Endodermal cell (in vitro differentiated cells): ENCODE measurements at regions not wholly inside any gene's neighbourhood (a gene's known extent, or its start where the extent isn't known, plus 50 kb on each side); places are given as distances from the start of the nearest gene placed in this dataset.
"Not testable (repeated sequence)": the region's sequence is repeated elsewhere in the genome, so short reads cannot be mapped to it uniquely, and the experiment has no call there.

ENCODE experiments used
- DNase-seq: peaks from one replicate; pipeline ENCODE4 v3.0.0-alpha.2; 2017
- H3K27ac ChIP-seq: 2 replicates; pipeline ENCODE4 v1.5.1; 2013; ENCODE audit warnings: mild to moderate bottlenecking, low read depth, low read length, moderate library complexity
- H3K27me3 ChIP-seq: 2 replicates; pipeline ENCODE4 v1.6.1; 2013; ENCODE audit warnings: mild to moderate bottlenecking, low read length, moderate library complexity; ENCODE audit not compliant: insufficient read depth, control insufficient read depth, poor library complexity, severe bottlenecking
- H3K36me3 ChIP-seq: 2 replicates; pipeline ENCODE4 v1.7.0; 2013; ENCODE audit warnings: mild to moderate bottlenecking, low read length, moderate library complexity; ENCODE audit not compliant: control insufficient read depth, insufficient read depth
- H3K4me1 ChIP-seq: one replicate; pipeline ENCODE4 v1.7.0; 2013; ENCODE audit warnings: low read length; ENCODE audit not compliant: control insufficient read depth, insufficient read depth
- H3K4me3 ChIP-seq: 2 replicates; pipeline ENCODE4 v1.5.1; 2013; ENCODE audit warnings: mild to moderate bottlenecking, low read length, moderate library complexity
- H3K9ac ChIP-seq: 2 replicates; pipeline ENCODE4 v1.6.1; 2013; ENCODE audit warnings: mild to moderate bottlenecking, low read length, moderate library complexity; ENCODE audit not compliant: poor library complexity, severe bottlenecking; ENCODE audit errors: extremely low read depth
- H3K9me3 ChIP-seq: 2 replicates; pipeline ENCODE4 v1.6.1; 2013; ENCODE audit warnings: mild to moderate bottlenecking, low read length, moderate library complexity; ENCODE audit not compliant: control insufficient read depth
- H3K27ac Mint-ChIP-seq: 2 replicates; pipeline ENCODE4 v1.8.0; 2020; ENCODE audit warnings: mixed read lengths
- H3K27me3 Mint-ChIP-seq: 2 replicates; pipeline ENCODE4 v1.8.0; 2021; ENCODE audit warnings: mild to moderate bottlenecking, mixed read lengths; ENCODE audit not compliant: insufficient read depth
- H3K36me3 Mint-ChIP-seq: 2 replicates; pipeline ENCODE4 v1.8.0; 2020; ENCODE audit warnings: low read depth, mixed read lengths
- H3K4me1 Mint-ChIP-seq: 2 replicates; pipeline ENCODE4 v1.8.0; 2020; ENCODE audit warnings: mixed read lengths
- H3K4me3 Mint-ChIP-seq: 2 replicates; pipeline ENCODE4 v1.8.0; 2020; ENCODE audit warnings: mild to moderate bottlenecking, moderate library complexity, mixed read lengths
- H3K9me3 Mint-ChIP-seq: 2 replicates; pipeline ENCODE4 v1.8.0; 2020; ENCODE audit warnings: mild to moderate bottlenecking, mixed read lengths
- CTCF ChIP-seq: fragments of 200-600 bp; sonication (generic); conservative IDR thresholded peaks from 2 replicates; pipeline ENCODE4 v1.5.0; 2021; ENCODE audit warnings: antibody characterized with exemption, mild to moderate bottlenecking
- WGBS, 2 experiments: methylation state at CpG; one replicate each; pipeline versions ENCODE4 v1.1.5 to v1.1.7; 2013; ENCODE audit warnings: missing lambda C conversion rate in 2 of 2, mixed read lengths in 1 of 2; ENCODE audit not compliant: insufficient coverage in 1 of 2, insufficient read length in 1 of 2; 5-methylcytosine and 5-hydroxymethylcytosine counted together

GRCh38 chr10:4396401-4397283, 429.4 kb upstream of the AKR1E2 start:
- no peak overlapping the region for H3K4me3 ChIP-seq
- H3K9me3 ChIP-seq, result no peaks in the 10 kb centered on the region
- H3K9me3 Mint-ChIP-seq, result no peaks in the 10 kb centered on the region
- H3K27ac ChIP-seq, result no peak overlapping the region
- H3K36me3 ChIP-seq, result no peaks in the 10 kb centered on the region
- 83 to 93% methylated on average over 3 to 9 of the region's 9 CpGs for WGBS, 2 experiments
- no peaks in the 10 kb centered on the region for H3K4me1 ChIP-seq
- H3K36me3 Mint-ChIP-seq, result no peaks in the 10 kb centered on the region
- H3K9ac ChIP-seq, result no peak overlapping the region
- no peak overlapping the region for H3K27ac Mint-ChIP-seq
- no peaks in the 10 kb centered on the region for H3K4me1 Mint-ChIP-seq
- no peak overlapping the region for H3K4me3 Mint-ChIP-seq
- no peaks in the 10 kb centered on the region for H3K27me3 Mint-ChIP-seq
- no peak for DNase-seq
- no peaks in the 10 kb centered on the region for H3K27me3 ChIP-seq
- TF ChIP-seq CTCF, result no peak

- no peaks in the 10 kb centered on the region for H3K36me3 Mint-ChIP-seq
- H3K4me1 Mint-ChIP-seq, result no peaks in the 10 kb centered on the region
- H3K9ac ChIP-seq, result no peak overlapping the region
- no peaks in the 10 kb centered on the region for H3K4me1 ChIP-seq
- H3K9me3 ChIP-seq, result no peaks in the 10 kb centered on the region
- WGBS, 2 experiments, result 89 to 91% methylated on average over 4 to 6 of the region's 6 CpGs
- H3K36me3 ChIP-seq, result no peaks in the 10 kb centered on the region
- H3K27ac ChIP-seq, result no peak overlapping the region
- H3K27me3 Mint-ChIP-seq, result no peaks in the 10 kb centered on the region
- no peak for TF ChIP-seq CTCF
- no peaks in the 10 kb centered on the region for H3K9me3 Mint-ChIP-seq
- H3K27me3 ChIP-seq, result no peaks in the 10 kb centered on the region
- H3K4me3 Mint-ChIP-seq, result no peak overlapping the region
- no peak for DNase-seq
- H3K4me3 ChIP-seq, result no peak overlapping the region
- no peak overlapping the region for H3K27ac Mint-ChIP-seq
These were observed 430.3 kb upstream of the AKR1E2 start for GRCh38 chr10:4395731-4396130.

GRCh38 chr10:4394455-4394854, 431.6 kb upstream of the AKR1E2 start:
- not testable (repeated sequence) for H3K9me3 ChIP-seq, H3K36me3 ChIP-seq, H3K9ac ChIP-seq, H3K27me3 ChIP-seq, H3K27ac ChIP-seq, H3K4me1 Mint-ChIP-seq, H3K9me3 Mint-ChIP-seq, H3K4me1 ChIP-seq, H3K27ac Mint-ChIP-seq, H3K4me3 ChIP-seq, H3K4me3 Mint-ChIP-seq, H3K36me3 Mint-ChIP-seq, H3K27me3 Mint-ChIP-seq, DNase-seq
- 88 to 100% methylated on average over 1 of the region's 3 CpGs for WGBS, 2 experiments
